ENCODE measurements at regions not wholly inside any gene's neighbourhood (a gene's known extent, or its start where the extent isn't known, plus 50 kb on each side); places are given as distances from the start of the nearest gene placed in this dataset.

- no peaks in the 10 kb centered on the region for H3K9me3 Mint-ChIP-seq
- H3K27ac Mint-ChIP-seq (ENCODE audit: low read depth), result no peak overlapping the region
- DNase-seq (ENCODE audit: low spot score in 2 of 2) (no peak), ATAC-seq (replicated peaks; ENCODE audit: extremely low read depth, poor library complexity, severe bottlenecking) (no peak)
- no peaks in the 10 kb centered on the region for H3K36me3 Mint-ChIP-seq (ENCODE audit: insufficient read depth)
- no peaks in the 10 kb centered on the region for H3K4me1 Mint-ChIP-seq
- H3K27me3 Mint-ChIP-seq, result peaks cover 61% of the 10 kb centered on the region
- H3K4me3 Mint-ChIP-seq, result no peak overlapping the region
These were observed 255.3 kb upstream of the SIX2 start for GRCh38 chr2:45264227-45265225.

DNA sequence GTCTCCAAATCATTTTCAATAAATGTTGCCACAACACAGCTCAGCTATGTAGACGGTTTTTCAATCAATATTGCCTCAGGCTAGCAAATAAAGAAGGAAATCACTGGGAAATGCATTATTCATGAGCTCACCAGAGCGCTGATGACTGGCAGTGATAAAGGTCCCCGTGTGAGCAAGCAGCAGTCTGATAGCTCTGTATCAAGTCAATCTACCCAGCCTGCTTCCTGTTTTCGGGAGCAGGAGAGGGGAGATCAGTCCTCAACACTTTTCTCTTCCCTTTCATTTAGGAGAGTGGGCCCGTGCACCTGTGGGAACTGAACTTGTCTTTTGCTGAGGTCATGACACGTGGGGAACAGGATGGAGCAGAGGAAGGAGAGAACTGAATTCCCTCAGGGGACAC lies 253.9 kb upstream of the SIX2 start:
- Mint-ChIP-seq H3K27ac (ENCODE audit: low read depth) (no peak overlapping the region), H3K36me3 (ENCODE audit: insufficient read depth) (no peaks in the 10 kb centered on the region), H3K27me3 (peaks cover 47% of the 10 kb centered on the region), H3K4me3 (no peak overlapping the region), H3K4me1 (no peaks in the 10 kb centered on the region), H3K9me3 (no peaks in the 10 kb centered on the region)
- ATAC-seq (replicated peaks; ENCODE audit: extremely low read depth, poor library complexity, severe bottlenecking) (no peak), DNase-seq (ENCODE audit: low spot score in 2 of 2) (no peak)

DNA sequence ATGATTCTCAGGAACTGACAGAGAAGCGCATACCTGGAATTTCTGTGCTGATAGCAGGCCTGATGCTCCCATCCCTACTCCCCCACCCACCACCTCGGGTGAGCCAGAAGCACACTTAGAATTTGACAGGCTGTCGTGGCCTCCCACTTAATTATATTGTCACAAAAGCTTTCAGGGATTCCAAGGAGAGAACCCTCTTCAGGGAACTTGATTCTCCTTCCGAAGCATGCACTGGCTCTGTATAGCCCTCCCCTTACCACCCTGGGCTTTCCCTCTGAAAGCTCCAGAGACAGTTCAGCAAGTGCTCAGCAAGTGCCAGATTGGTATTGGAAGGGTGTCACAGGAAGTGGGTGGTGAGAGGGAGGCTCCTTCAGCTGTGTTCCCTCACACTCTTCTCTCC lies 252.5 kb upstream of the SIX2 start:
- no peaks in the 10 kb centered on the region for H3K36me3 Mint-ChIP-seq (ENCODE audit: insufficient read depth)
- no peak for DNase-seq (ENCODE audit: low spot score in 2 of 2)
- H3K4me1 Mint-ChIP-seq, result no peaks in the 10 kb centered on the region
- no peak overlapping the region for H3K27ac Mint-ChIP-seq (ENCODE audit: low read depth)
- ATAC-seq (replicated peaks; ENCODE audit: extremely low read depth, poor library complexity, severe bottlenecking), result no peak
- no peaks in the 10 kb centered on the region for H3K9me3 Mint-ChIP-seq
- no peak overlapping the region for H3K4me3 Mint-ChIP-seq
- peaks cover 33% of the 10 kb centered on the region for H3K27me3 Mint-ChIP-seq

GRCh38 chr2:45260946-45261345 lies 251.7 kb upstream of the SIX2 start:
- Mint-ChIP-seq H3K36me3 (ENCODE audit: insufficient read depth) (no peaks in the 10 kb centered on the region), H3K4me1 (no peaks in the 10 kb centered on the region), H3K4me3 (no peak overlapping the region), H3K27ac (ENCODE audit: low read depth) (no peak overlapping the region), H3K9me3 (no peaks in the 10 kb centered on the region), H3K27me3 (peaks cover 32% of the 10 kb centered on the region)
- ATAC-seq (replicated peaks; ENCODE audit: extremely low read depth, poor library complexity, severe bottlenecking) (no peak), DNase-seq (ENCODE audit: low spot score in 2 of 2) (no peak)

DNA sequence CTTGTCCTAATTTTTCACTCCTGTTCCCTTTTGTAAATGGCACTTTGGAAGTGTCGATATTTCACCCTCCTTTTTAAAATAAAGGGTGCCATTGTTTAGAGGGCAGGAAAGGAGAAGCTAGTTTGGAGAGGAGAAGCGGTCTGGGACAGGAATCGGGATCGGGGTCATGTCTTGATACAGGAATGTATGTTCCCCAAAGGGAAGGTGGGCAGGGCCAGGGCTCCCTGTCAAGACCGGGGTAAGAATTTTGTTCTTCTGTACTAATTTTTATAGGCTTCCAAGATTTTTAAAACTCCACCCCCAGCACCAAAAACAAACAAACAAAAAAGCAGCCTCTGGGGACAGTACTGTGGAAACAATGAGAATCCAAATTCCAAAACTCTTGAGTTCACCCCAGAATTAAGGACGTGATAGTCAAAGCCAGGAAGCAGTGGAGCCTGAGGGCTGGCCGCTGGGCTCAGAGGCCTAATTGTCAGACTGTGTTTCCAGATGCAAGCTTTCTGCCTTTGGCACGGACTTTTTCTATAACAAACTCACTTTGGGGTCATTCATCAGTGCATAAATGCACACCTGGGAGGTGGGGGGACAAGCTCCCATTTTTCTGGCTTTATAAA lies 250.4 kb upstream of the SIX2 start:
- no peak overlapping the region for H3K4me3 Mint-ChIP-seq
- H3K27ac Mint-ChIP-seq (ENCODE audit: low read depth), result no peak overlapping the region
- no peaks in the 10 kb centered on the region for H3K9me3 Mint-ChIP-seq
- H3K27me3 Mint-ChIP-seq, result peaks cover 27% of the 10 kb centered on the region
- ATAC-seq (replicated peaks; ENCODE audit: extremely low read depth, poor library complexity, severe bottlenecking) (no peak), DNase-seq (ENCODE audit: low spot score in 2 of 2) (no peak)
- H3K4me1 Mint-ChIP-seq, result no peaks in the 10 kb centered on the region
- no peaks in the 10 kb centered on the region for H3K36me3 Mint-ChIP-seq (ENCODE audit: insufficient read depth)

DNA sequence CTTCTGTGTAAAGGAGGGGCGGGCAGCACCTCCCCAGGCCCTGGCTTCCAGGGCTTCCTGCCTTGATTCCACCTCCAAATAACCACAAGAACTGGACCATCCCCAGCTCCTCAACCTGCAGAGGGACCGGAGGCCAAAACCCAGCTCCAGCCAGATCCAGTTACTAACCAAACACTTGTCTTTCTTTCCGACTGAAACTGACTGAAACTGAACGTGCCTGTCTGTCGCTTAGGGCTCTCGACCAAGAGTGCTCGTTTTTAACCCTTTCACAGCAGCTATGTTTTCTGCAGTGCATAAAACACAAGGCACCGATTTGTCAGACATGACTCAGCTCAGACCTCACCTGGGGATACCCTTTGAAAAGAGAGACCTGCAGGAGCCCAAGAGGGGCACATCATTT lies 249.9 kb upstream of the SIX2 start:
- no peaks in the 10 kb centered on the region for H3K9me3 Mint-ChIP-seq
- ATAC-seq (replicated peaks; ENCODE audit: extremely low read depth, poor library complexity, severe bottlenecking) (no peak), DNase-seq (ENCODE audit: low spot score in 2 of 2) (no peak)
- H3K4me1 Mint-ChIP-seq, result no peaks in the 10 kb centered on the region
- H3K4me3 Mint-ChIP-seq, result no peak overlapping the region
- H3K36me3 Mint-ChIP-seq (ENCODE audit: insufficient read depth), result no peaks in the 10 kb centered on the region
- H3K27me3 Mint-ChIP-seq, result peaks cover 22% of the 10 kb centered on the region
- H3K27ac Mint-ChIP-seq (ENCODE audit: low read depth), result no peak overlapping the region

DNA sequence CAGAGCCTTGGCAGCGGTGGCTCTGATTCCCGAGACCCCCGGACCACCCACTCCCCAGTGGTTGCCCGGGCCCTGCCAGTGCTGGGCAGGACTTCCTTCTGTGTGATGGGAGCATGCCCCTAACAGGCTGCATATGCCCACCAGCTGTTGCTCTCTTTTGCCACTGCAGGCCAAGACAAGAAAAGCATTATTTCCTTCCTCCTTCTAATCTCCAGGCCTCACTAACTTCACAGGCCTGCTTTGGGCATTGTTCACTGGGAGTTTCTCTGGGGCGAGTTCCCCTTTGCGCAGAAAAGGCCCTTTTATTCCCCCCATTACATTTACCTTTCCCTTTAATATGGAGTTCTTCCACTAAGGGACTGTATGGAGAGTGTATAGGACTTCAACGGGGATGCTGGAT lies 249.1 kb upstream of the SIX2 start:
- ATAC-seq (replicated peaks; ENCODE audit: extremely low read depth, poor library complexity, severe bottlenecking), result no peak
- Mint-ChIP-seq H3K27ac (ENCODE audit: low read depth) (no peak overlapping the region), H3K9me3 (no peaks in the 10 kb centered on the region), H3K27me3 (peaks cover 13% of the 10 kb centered on the region), H3K4me1 (no peaks in the 10 kb centered on the region), H3K36me3 (ENCODE audit: insufficient read depth) (no peaks in the 10 kb centered on the region), H3K4me3 (no peak overlapping the region)
- no peak for DNase-seq (ENCODE audit: low spot score in 2 of 2)

DNA sequence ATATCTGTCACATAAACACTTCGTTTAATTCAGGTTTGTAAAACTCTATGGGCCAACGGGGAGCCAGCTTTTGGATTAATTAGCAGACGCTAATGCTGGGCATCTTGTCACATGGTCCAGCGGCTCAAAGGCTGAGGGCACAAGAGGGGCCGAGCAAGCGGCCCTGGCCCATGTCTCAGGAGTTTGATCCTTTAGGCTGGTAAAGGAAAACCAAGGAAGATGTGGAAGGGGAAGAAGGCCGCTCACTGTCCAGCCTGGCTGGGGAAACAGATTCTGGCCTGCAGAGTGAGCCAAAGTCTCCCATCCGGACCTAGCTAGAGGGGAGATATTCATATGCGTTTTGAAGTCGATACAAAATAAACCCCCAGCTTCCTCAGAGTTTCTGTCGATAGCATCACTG lies 248.6 kb upstream of the SIX2 start:
- no peak overlapping the region for H3K27ac Mint-ChIP-seq (ENCODE audit: low read depth)
- H3K4me3 Mint-ChIP-seq, result no peak overlapping the region
- ATAC-seq (replicated peaks; ENCODE audit: extremely low read depth, poor library complexity, severe bottlenecking) (no peak), DNase-seq (ENCODE audit: low spot score in 2 of 2) (no peak)
- H3K9me3 Mint-ChIP-seq, result no peaks in the 10 kb centered on the region
- H3K4me1 Mint-ChIP-seq, result no peaks in the 10 kb centered on the region
- no peaks in the 10 kb centered on the region for H3K36me3 Mint-ChIP-seq (ENCODE audit: insufficient read depth)
- H3K27me3 Mint-ChIP-seq, result peaks cover 8% of the 10 kb centered on the region

- Mint-ChIP-seq H3K9me3 (no peaks in the 10 kb centered on the region), H3K36me3 (ENCODE audit: insufficient read depth) (no peaks in the 10 kb centered on the region), H3K27ac (ENCODE audit: low read depth) (no peak overlapping the region), H3K4me3 (no peak overlapping the region), H3K27me3 (peaks cover under 1% of the 10 kb centered on the region), H3K4me1 (no peaks in the 10 kb centered on the region)
- no peak for ATAC-seq (replicated peaks; ENCODE audit: extremely low read depth, poor library complexity, severe bottlenecking)
- no peak for DNase-seq (ENCODE audit: low spot score in 2 of 2)
These were observed 247.8 kb upstream of the SIX2 start for GRCh38 chr2:45256867-45257641.

- DNase-seq (ENCODE audit: low spot score in 2 of 2) (no peak), ATAC-seq (replicated peaks; ENCODE audit: extremely low read depth, poor library complexity, severe bottlenecking) (no peak)
- Mint-ChIP-seq H3K4me3 (no peak overlapping the region), H3K9me3 (no peaks in the 10 kb centered on the region), H3K4me1 (no peaks in the 10 kb centered on the region), H3K27me3 (no peaks in the 10 kb centered on the region), H3K27ac (ENCODE audit: low read depth) (no peak overlapping the region), H3K36me3 (ENCODE audit: insufficient read depth) (no peaks in the 10 kb centered on the region)
These were observed 247.1 kb upstream of the SIX2 start for GRCh38 chr2:45256173-45256866.

DNA sequence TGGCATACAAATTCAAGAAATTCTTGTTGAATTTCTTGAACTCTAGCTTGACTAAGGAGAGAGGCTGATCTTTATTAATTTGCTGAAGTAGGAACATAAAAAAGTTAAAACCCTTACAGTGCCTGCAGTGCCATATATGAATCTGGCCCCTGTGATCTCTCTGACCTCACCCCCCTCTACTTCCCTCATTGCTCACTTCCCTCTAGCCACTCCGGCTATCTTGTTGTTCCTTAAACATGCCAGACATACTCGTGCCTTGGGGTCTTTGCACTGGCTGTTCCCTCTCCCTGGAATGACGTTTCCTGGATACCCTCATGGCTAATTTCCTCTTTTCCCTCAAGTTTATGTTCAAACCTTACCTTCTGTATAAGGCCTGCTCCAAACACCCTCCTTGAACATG lies 246.3 kb upstream of the SIX2 start:
- Mint-ChIP-seq H3K27me3 (no peaks in the 10 kb centered on the region), H3K36me3 (ENCODE audit: insufficient read depth) (no peaks in the 10 kb centered on the region), H3K4me1 (no peaks in the 10 kb centered on the region), H3K9me3 (no peaks in the 10 kb centered on the region), H3K27ac (ENCODE audit: low read depth) (no peak overlapping the region), H3K4me3 (no peak overlapping the region)
- DNase-seq (ENCODE audit: low spot score in 2 of 2) (no peak), ATAC-seq (replicated peaks; ENCODE audit: extremely low read depth, poor library complexity, severe bottlenecking) (no peak)

DNA sequence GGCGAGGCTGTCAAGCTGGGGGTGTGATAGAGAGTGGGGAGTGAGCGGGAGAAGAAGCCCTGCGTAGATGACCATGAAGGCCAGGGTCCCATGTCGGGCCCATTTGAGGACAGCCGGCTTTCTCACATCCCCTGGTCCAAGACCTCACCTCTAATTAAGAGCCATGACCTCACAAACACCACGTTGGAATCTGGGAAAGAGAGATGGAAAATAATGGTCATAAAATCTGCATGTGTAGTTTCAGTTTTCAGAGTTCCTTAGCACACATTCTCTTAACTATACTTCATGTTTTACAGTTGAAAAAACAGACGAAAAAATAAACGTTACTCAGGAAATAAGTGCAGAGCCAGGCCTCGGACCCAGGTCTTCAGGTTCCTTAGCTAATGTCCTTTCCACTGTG lies 244.8 kb upstream of the SIX2 start:
- H3K36me3 Mint-ChIP-seq (ENCODE audit: insufficient read depth), result no peaks in the 10 kb centered on the region
- no peak overlapping the region for H3K4me3 Mint-ChIP-seq
- H3K27me3 Mint-ChIP-seq, result peaks cover 7% of the 10 kb centered on the region
- H3K4me1 Mint-ChIP-seq, result no peaks in the 10 kb centered on the region
- no peak for ATAC-seq (replicated peaks; ENCODE audit: extremely low read depth, poor library complexity, severe bottlenecking)
- H3K27ac Mint-ChIP-seq (ENCODE audit: low read depth), result no peak overlapping the region
- DNase-seq (ENCODE audit: low spot score in 2 of 2), result no peak
- no peaks in the 10 kb centered on the region for H3K9me3 Mint-ChIP-seq

All from central memory CD8-positive, alpha-beta T cell (primary cell).